GM12878 (cell line): ENCODE measurements at regions not wholly inside any gene's neighbourhood (a gene's known extent, or its start where the extent isn't known, plus 50 kb on each side); places are given as distances from the start of the nearest gene placed in this dataset.

Experiments used
- ATAC-seq: fragments of 200-7000 bp; cut with Tn5 transposase; 3 replicates; pipeline ENCODE4 v1.9.1; 2020; ENCODE audit warnings: mild to moderate bottlenecking, moderate library complexity
- BruUV-seq: library from RNA; stranded (reverse); fragments of 400-500 nt; replicated peaks from 2 replicates; lab custom pipeline; 2021; lab: Mats Ljungman, UMichigan
- CTCF ChIA-PET: fragments of 300-600 bp; sonication (Branson Sonifier 250); formaldehyde crosslinking; extraction: SDS; loops from one replicate; lab custom pipeline; 2021; ENCODE audit warnings: inconsistent platforms; lab: Yijun Ruan, JAX
- POLR2A ChIA-PET: fragments of 350-600 bp; formaldehyde crosslinking; extraction: SDS; loops from one replicate; lab custom pipeline; 2021; ENCODE audit warnings: inconsistent platforms; lab: Charles Lee
- RAD21 ChIA-PET: fragments of 300-600 bp; sonication (Branson Sonifier 250); formaldehyde crosslinking; loops from one replicate; lab custom pipeline; 2023; ENCODE audit warnings: antibody characterized with exemption; ENCODE audit not compliant: unreplicated experiment; lab: Charles Lee
- SMC1A ChIA-PET: fragments of 300-600 bp; sonication (Branson Sonifier 250); formaldehyde crosslinking; loops from one replicate; lab custom pipeline; 2023; ENCODE audit not compliant: unreplicated experiment, uncharacterized antibody; lab: Charles Lee
- DNase-seq: peaks from one replicate; pipeline ENCODE4 v3.0.0-alpha.2; 2011; ENCODE audit warnings: low read depth, low spot score
- FAIRE-seq: peaks from 3 replicates; lab custom pipeline; 2011; peaks lifted over from hg19 to GRCh38; lab: Jason Lieb, UNC
- H2AFZ ChIP-seq: 2 replicates; pipeline ENCODE4 v1.6.0; 2011; ENCODE audit warnings: low read depth, low read length, control low read depth; ENCODE audit not compliant: control insufficient read depth
- H3K27ac ChIP-seq: 2 replicates; pipeline ENCODE4 v1.5.1; 2011; ENCODE audit warnings: control low read depth; ENCODE audit not compliant: control insufficient read depth, insufficient read depth
- H3K27me3 ChIP-seq, 2 experiments: replicated peaks in 1 of 2; 2 replicates each; pipeline versions ENCODE4 v1.6.0 to v1.6.1; 2011; ENCODE audit warnings: low read length in 1 of 2; ENCODE audit not compliant: control insufficient read depth in 2 of 2, insufficient read depth in 2 of 2
- H3K36me3 ChIP-seq, 2 experiments: 2 replicates each; pipeline ENCODE4 v1.5.1; 2011; ENCODE audit warnings: low read length in 1 of 2; ENCODE audit not compliant: control insufficient read depth in 2 of 2, insufficient read depth in 2 of 2
- H3K4me1 ChIP-seq: 2 replicates; pipeline ENCODE4 v1.6.1; 2011; ENCODE audit warnings: mild to moderate bottlenecking, low read length, moderate library complexity, mixed read lengths; ENCODE audit not compliant: control insufficient read depth, insufficient read depth
- H3K4me2 ChIP-seq: 2 replicates; pipeline ENCODE4 v1.6.0; 2011; ENCODE audit warnings: control low read depth; ENCODE audit not compliant: control insufficient read depth, insufficient read depth
- H3K4me3 ChIP-seq: fragments of 200-600 bp; sonication (generic); 2 replicates; pipeline ENCODE4 v1.5.1; 2016
- H3K79me2 ChIP-seq: 2 replicates; pipeline ENCODE4 v1.6.0; 2011; ENCODE audit warnings: low read length; ENCODE audit not compliant: control insufficient read depth, insufficient read depth
- H3K9ac ChIP-seq: 2 replicates; pipeline ENCODE4 v1.8.0; 2011; ENCODE audit warnings: low read length, control low read depth, mixed read lengths; ENCODE audit not compliant: control insufficient read depth, insufficient read depth
- H3K9me3 ChIP-seq: replicated peaks from 3 replicates; pipeline ENCODE4 v1.5.1; 2011; ENCODE audit warnings: mild to moderate bottlenecking, low read length; ENCODE audit not compliant: control insufficient read depth, insufficient read depth
- H4K20me1 ChIP-seq: 2 replicates; pipeline ENCODE4 v1.6.0; 2011; ENCODE audit not compliant: control insufficient read depth, insufficient read depth
- BRCA1 ChIP-seq: IDR thresholded peaks from 2 replicates; pipeline ENCODE4 v1.6.1; 2011; ENCODE audit warnings: low read depth, low read length, improper control_type of control experiment
- ESRRA ChIP-seq: IDR thresholded peaks from 2 replicates; pipeline ENCODE4 v1.6.1; 2012; ENCODE audit warnings: mild to moderate bottlenecking, low read length, improper control_type of control experiment
- IKZF1 ChIP-seq: fragments of 450-650 bp; conservative IDR thresholded peaks from 2 replicates; pipeline ENCODE4 v1.6.1; 2017; ENCODE audit warnings: antibody characterized with exemption, mild to moderate bottlenecking
- IRF4 ChIP-seq: IDR thresholded peaks from 2 replicates; pipeline ENCODE4 v1.6.1; 2011; ENCODE audit warnings: low read depth, low read length
- KAT2A ChIP-seq: conservative IDR thresholded peaks from 2 replicates; pipeline ENCODE4 v1.6.1; 2011; ENCODE audit warnings: low read depth, low read length; ENCODE audit not compliant: control insufficient read depth
- NBN ChIP-seq: fragments of 450-650 bp; IDR thresholded peaks from 2 replicates; pipeline ENCODE4 v1.6.1; 2016
- NFIC ChIP-seq: IDR thresholded peaks from 2 replicates; pipeline ENCODE4 v1.6.1; 2012; ENCODE audit warnings: low read depth, mild to moderate bottlenecking, inconsistent platforms, low read length, moderate library complexity
- PAX5 ChIP-seq: IDR thresholded peaks from 2 replicates; pipeline ENCODE4 v1.6.1; 2011; ENCODE audit warnings: low read depth, low read length, borderline replicate concordance
- PML ChIP-seq: IDR thresholded peaks from 2 replicates; pipeline ENCODE4 v1.6.1; 2012; ENCODE audit warnings: low read length, inconsistent platforms
- POLR2A ChIP-seq: IDR thresholded peaks from 2 replicates; pipeline ENCODE4 v1.6.1; 2011; ENCODE audit warnings: low read depth, mild to moderate bottlenecking, low read length
- POLR2AphosphoS2 ChIP-seq: IDR thresholded peaks from 2 replicates; pipeline ENCODE4 v1.6.1; 2011; ENCODE audit warnings: low read depth, mild to moderate bottlenecking, low read length, improper control_type of control experiment, moderate library complexity
- POU2F2 ChIP-seq: IDR thresholded peaks from 3 replicates; pipeline ENCODE4 v1.6.1; 2011; ENCODE audit warnings: low read depth, mild to moderate bottlenecking, low read length, borderline replicate concordance
- SMARCA5 ChIP-seq: fragments of 450-650 bp; IDR thresholded peaks from 2 replicates; pipeline ENCODE4 v1.6.1; 2017; ENCODE audit warnings: mild to moderate bottlenecking
- STAT3 ChIP-seq: IDR thresholded peaks from 2 replicates; pipeline ENCODE4 v1.6.1; 2011; ENCODE audit warnings: low read depth, low read length, improper control_type of control experiment
- SUZ12 ChIP-seq: fragments of 200-600 bp; sonication (generic); IDR thresholded peaks from one replicate; pipeline ENCODE4 v1.6.1; 2018; ENCODE audit warnings: antibody characterized with exemption, mild to moderate bottlenecking; ENCODE audit not compliant: unreplicated experiment
- WGBS: methylation state at CpG from one replicate; pipeline ENCODE4 v1.1.6; 2016; ENCODE audit warnings: low lambda C conversion rate; ENCODE audit not compliant: insufficient replicate concordance, insufficient coverage; ENCODE audit errors: missing lambda C conversion rate; 5-methylcytosine and 5-hydroxymethylcytosine counted together
- in situ Hi-C: fragments of 300-500 bp; cut with MboI; formaldehyde crosslinking; loops from 9 replicates; pipeline ENCODE4 v1.14.3; 2018; ENCODE audit warnings: mixed read lengths
- intact Hi-C: fragments of 100-400 bp; cut with micrococcal nuclease; formaldehyde crosslinking; loops from one replicate; pipeline ENCODE4 v1.14.2; 2022; ENCODE audit not compliant: unreplicated experiment
- TF ChIP-seq, protein P1 (sequence below): IDR thresholded peaks from 2 replicates; pipeline ENCODE4 v1.6.1; 2012; ENCODE audit warnings: improper control_type of control experiment, low read depth, low read length; ENCODE audit not compliant: insufficient replicate concordance
- TF ChIP-seq, protein P2 (sequence below): IDR thresholded peaks from 2 replicates; pipeline ENCODE4 v1.6.1; 2011; ENCODE audit warnings: low read depth, mild to moderate bottlenecking, low read length, moderate library complexity, borderline replicate concordance; ENCODE audit errors: extremely low read depth

- SMC1A ChIA-PET: no interaction called here
- in situ Hi-C loops: no loop called here
Measured at GRCh38 chr12:60684988-60685655, 1089.3 kb downstream of the SLC16A7 start.

DNA sequence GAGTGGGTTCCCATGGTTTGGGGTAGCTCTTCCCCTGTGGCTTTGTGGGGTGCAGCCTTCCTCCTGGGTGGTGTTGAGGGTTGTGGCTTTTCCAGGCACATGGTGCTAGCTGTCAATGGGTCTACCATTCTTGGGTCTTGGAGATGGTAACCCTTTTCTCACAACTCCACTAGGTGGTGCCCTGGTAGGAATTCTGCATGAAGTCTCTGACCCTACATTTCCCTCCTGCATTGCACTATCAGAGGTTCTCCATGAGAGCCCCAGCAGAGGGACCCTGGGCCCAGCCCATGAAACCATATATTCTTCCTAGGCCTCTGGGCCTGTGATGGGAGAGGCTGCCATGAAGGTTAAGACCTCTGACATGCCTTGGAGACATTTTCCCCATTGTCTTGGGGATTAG lies 1093.3 kb downstream of the SLC16A7 start:
- no TSS peak for BruUV-seq
- DNase-seq: no peak
- Histone ChIP-seq H3K9ac (no peak overlapping the region), H3K79me2 (no peaks in the 10 kb centered on the region), H4K20me1 (no peaks in the 10 kb centered on the region), H3K27ac (no peak overlapping the region), H3K4me1 (no peaks in the 10 kb centered on the region), H2AFZ (no peak overlapping the region), H3K36me3 (no peaks in the 10 kb centered on the region), H3K4me2 (no peak overlapping the region), H3K9me3 (no peaks in the 10 kb centered on the region), H3K27me3 (no peaks in the 10 kb centered on the region), H3K4me3 (no peak overlapping the region)
- intact Hi-C loops (no loop called here), in situ Hi-C loops (no loop called here)
- SMC1A ChIA-PET: no interaction called here
- ATAC-seq: no peak
- FAIRE-seq: no peak
- CTCF ChIA-PET: interaction anchor here (1.3 kb wide), 1 partner anchor 11 kb away, joined by 3 read pairs; no protein-coding TSS in a partner anchor
- POLR2A ChIA-PET: no interaction called here
- RAD21 ChIA-PET: no interaction called here
- TF ChIP-seq PAX5 (no peak), NBN (no peak), NFIC (no peak), BRCA1 (no peak), SMARCA5 (no peak), POU2F2 (no peak), IKZF1 (no peak)
- TF ChIP-seq, protein P1, sequence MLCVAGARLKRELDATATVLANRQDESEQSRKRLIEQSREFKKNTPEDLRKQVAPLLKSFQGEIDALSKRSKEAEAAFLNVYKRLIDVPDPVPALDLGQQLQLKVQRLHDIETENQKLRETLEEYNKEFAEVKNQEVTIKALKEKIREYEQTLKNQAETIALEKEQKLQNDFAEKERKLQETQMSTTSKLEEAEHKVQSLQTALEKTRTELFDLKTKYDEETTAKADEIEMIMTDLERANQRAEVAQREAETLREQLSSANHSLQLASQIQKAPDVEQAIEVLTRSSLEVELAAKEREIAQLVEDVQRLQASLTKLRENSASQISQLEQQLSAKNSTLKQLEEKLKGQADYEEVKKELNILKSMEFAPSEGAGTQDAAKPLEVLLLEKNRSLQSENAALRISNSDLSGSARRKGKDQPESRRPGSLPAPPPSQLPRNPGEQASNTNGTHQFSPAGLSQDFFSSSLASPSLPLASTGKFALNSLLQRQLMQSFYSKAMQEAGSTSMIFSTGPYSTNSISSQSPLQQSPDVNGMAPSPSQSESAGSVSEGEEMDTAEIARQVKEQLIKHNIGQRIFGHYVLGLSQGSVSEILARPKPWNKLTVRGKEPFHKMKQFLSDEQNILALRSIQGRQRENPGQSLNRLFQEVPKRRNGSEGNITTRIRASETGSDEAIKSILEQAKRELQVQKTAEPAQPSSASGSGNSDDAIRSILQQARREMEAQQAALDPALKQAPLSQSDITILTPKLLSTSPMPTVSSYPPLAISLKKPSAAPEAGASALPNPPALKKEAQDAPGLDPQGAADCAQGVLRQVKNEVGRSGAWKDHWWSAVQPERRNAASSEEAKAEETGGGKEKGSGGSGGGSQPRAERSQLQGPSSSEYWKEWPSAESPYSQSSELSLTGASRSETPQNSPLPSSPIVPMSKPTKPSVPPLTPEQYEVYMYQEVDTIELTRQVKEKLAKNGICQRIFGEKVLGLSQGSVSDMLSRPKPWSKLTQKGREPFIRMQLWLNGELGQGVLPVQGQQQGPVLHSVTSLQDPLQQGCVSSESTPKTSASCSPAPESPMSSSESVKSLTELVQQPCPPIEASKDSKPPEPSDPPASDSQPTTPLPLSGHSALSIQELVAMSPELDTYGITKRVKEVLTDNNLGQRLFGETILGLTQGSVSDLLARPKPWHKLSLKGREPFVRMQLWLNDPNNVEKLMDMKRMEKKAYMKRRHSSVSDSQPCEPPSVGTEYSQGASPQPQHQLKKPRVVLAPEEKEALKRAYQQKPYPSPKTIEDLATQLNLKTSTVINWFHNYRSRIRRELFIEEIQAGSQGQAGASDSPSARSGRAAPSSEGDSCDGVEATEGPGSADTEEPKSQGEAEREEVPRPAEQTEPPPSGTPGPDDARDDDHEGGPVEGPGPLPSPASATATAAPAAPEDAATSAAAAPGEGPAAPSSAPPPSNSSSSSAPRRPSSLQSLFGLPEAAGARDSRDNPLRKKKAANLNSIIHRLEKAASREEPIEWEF: no peak

More at GRCh38 chr12:60684988-60685655, 1089.3 kb downstream of the SLC16A7 start:
- intact Hi-C loops: no loop called here
- Histone ChIP-seq H3K4me3 (no peak overlapping the region), H3K27ac (no peak overlapping the region), H3K79me2 (no peaks in the 10 kb centered on the region), H3K27me3 (no peaks in the 10 kb centered on the region), H3K9me3 (no peaks in the 10 kb centered on the region), H2AFZ (no peak overlapping the region), H3K9ac (no peak overlapping the region), H3K4me1 (no peaks in the 10 kb centered on the region), H3K4me2 (no peak overlapping the region), H4K20me1 (no peaks in the 10 kb centered on the region), H3K36me3 (no peaks in the 10 kb centered on the region)
- ATAC-seq: no peak
- no TSS peak for BruUV-seq
- 55% methylated on average over 12 of the region's 12 CpGs for WGBS
- ChIA-PET POLR2A (no interaction called here), RAD21 (no interaction called here), CTCF (no interaction called here)
- no peak for FAIRE-seq
- no peak for DNase-seq
- TF ChIP-seq, protein P2, sequence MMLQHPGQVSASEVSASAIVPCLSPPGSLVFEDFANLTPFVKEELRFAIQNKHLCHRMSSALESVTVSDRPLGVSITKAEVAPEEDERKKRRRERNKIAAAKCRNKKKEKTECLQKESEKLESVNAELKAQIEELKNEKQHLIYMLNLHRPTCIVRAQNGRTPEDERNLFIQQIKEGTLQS: no peak
- TF ChIP-seq KAT2A (no peak), STAT3 (no peak), POLR2AphosphoS2 (no peak), POLR2A (no peak), PML (no peak), ESRRA (no peak), SUZ12 (no peak), IRF4 (no peak)
